ENCODE measurements at regions not wholly inside any gene's neighbourhood (a gene's known extent, or its start where the extent isn't known, plus 50 kb on each side); places are given as distances from the start of the nearest gene placed in this dataset.

- Histone ChIP-seq H2AK5ac (ENCODE audit: low read depth, low read length) (no peak overlapping the region), H3K18ac (ENCODE audit: low read length) (no peak overlapping the region), H2AFZ (ENCODE audit: low read length) (no peak overlapping the region), H3K14ac (ENCODE audit: low read length) (no peak overlapping the region), H3K9me3 (replicated peaks in 1 of 2; ENCODE audit: control insufficient read depth in 2 of 2, insufficient read depth in 1 of 2, low read depth in 1 of 2, low read length in 2 of 2) (no peaks in the 10 kb centered on the region), H3K4me3 (ENCODE audit: low read length in 2 of 2) (no peak overlapping the region), H3K23ac (ENCODE audit: low read depth, low read length, poor library complexity) (no peak overlapping the region), H2BK12ac (ENCODE audit: low read length) (no peak overlapping the region), H3K79me1 (ENCODE audit: low read depth, low read length) (no peaks in the 10 kb centered on the region), H2BK15ac (ENCODE audit: low read length) (no peak overlapping the region), H3K27me3 (ENCODE audit: control insufficient read depth in 3 of 3, insufficient read depth in 3 of 3, low read depth in 1 of 3, low read length in 3 of 3) (no peaks in the 10 kb centered on the region), H2BK120ac (ENCODE audit: low read depth, low read length) (no peak overlapping the region), H2BK5ac (ENCODE audit: low read length) (no peak overlapping the region), H3K4me2 (ENCODE audit: insufficient read depth, low read length, poor library complexity, severe bottlenecking) (no peak overlapping the region), H3K36me3 (replicated peaks in 1 of 2; ENCODE audit: control insufficient read depth in 2 of 2, insufficient read depth in 2 of 2, low read length in 2 of 2) (no peaks in the 10 kb centered on the region), H4K91ac (ENCODE audit: low read depth, low read length, poor library complexity) (no peak overlapping the region), H4K8ac (ENCODE audit: low read depth, low read length) (no peak overlapping the region), H3K4ac (ENCODE audit: low read length) (no peak overlapping the region), H3K9ac (ENCODE audit: low read depth, low read length, poor library complexity) (no peak overlapping the region), H3K27ac (replicated peaks; ENCODE audit: low read length) (no peak overlapping the region), H3K4me1 (ENCODE audit: control insufficient read depth in 2 of 2, insufficient read depth in 1 of 2, low read depth in 1 of 2, low read length in 2 of 2) (no peaks in the 10 kb centered on the region)
- no CpG with 5 or more reads among the region's 2 CpGs for WGBS, 2 donors (ENCODE audit: extremely low coverage in 2 of 2, insufficient read length in 2 of 2, insufficient replicate concordance in 1 of 2)
- DNase-seq (ENCODE audit: low spot score), result no peak
Measured at GRCh38 chr20:11403711-11404110, 514.0 kb upstream of the BTBD3 start.

- H3K4me1 ChIP-seq (ENCODE audit: control insufficient read depth in 2 of 2, insufficient read depth in 1 of 2, low read depth in 1 of 2, low read length in 2 of 2), result peaks cover 0 to 3% of the 10 kb centered on the region in 2 donors
- no peak overlapping the region for H3K9ac ChIP-seq (ENCODE audit: low read depth, low read length, poor library complexity)
- DNase-seq (ENCODE audit: low spot score), result no peak
- H2BK12ac ChIP-seq (ENCODE audit: low read length), result no peak overlapping the region
- H2BK15ac ChIP-seq (ENCODE audit: low read length), result no peak overlapping the region
- H3K27ac ChIP-seq (replicated peaks; ENCODE audit: low read length), result no peak overlapping the region
- H3K14ac ChIP-seq (ENCODE audit: low read length), result no peak overlapping the region
- no peak overlapping the region for H3K4ac ChIP-seq (ENCODE audit: low read length)
- H2AK5ac ChIP-seq (ENCODE audit: low read depth, low read length), result no peak overlapping the region
- WGBS, 2 donors (ENCODE audit: extremely low coverage in 2 of 2, insufficient read length in 2 of 2, insufficient replicate concordance in 1 of 2), result no CpG with 5 or more reads among the region's 6 CpGs
- no peak overlapping the region for H4K8ac ChIP-seq (ENCODE audit: low read depth, low read length)
- no peak overlapping the region for H2BK5ac ChIP-seq (ENCODE audit: low read length)
- no peaks in the 10 kb centered on the region for H3K27me3 ChIP-seq (ENCODE audit: control insufficient read depth in 3 of 3, insufficient read depth in 3 of 3, low read depth in 1 of 3, low read length in 3 of 3)
- no peak overlapping the region for H3K4me2 ChIP-seq (ENCODE audit: insufficient read depth, low read length, poor library complexity, severe bottlenecking)
- H2BK120ac ChIP-seq (ENCODE audit: low read depth, low read length), result no peak overlapping the region
- H4K91ac ChIP-seq (ENCODE audit: low read depth, low read length, poor library complexity), result no peak overlapping the region
- H3K18ac ChIP-seq (ENCODE audit: low read length), result no peak overlapping the region
- no peak overlapping the region for H3K23ac ChIP-seq (ENCODE audit: low read depth, low read length, poor library complexity)
- H2AFZ ChIP-seq (ENCODE audit: low read length), result peak overlapping the region; percentile 1
- no peaks in the 10 kb centered on the region for H3K79me1 ChIP-seq (ENCODE audit: low read depth, low read length)
- H3K36me3 ChIP-seq (replicated peaks in 1 of 2; ENCODE audit: control insufficient read depth in 2 of 2, insufficient read depth in 2 of 2, low read length in 2 of 2), result no peaks in the 10 kb centered on the region
- no peak overlapping the region for H3K4me3 ChIP-seq (ENCODE audit: low read length in 2 of 2)
- H3K9me3 ChIP-seq (replicated peaks in 1 of 2; ENCODE audit: control insufficient read depth in 2 of 2, insufficient read depth in 1 of 2, low read depth in 1 of 2, low read length in 2 of 2), result peaks cover 0 to 5% of the 10 kb centered on the region in 2 donors
Measured at GRCh38 chr20:11406877-11407276, 510.8 kb upstream of the BTBD3 start.

- H3K79me1 ChIP-seq (ENCODE audit: low read depth, low read length), result no peaks in the 10 kb centered on the region
- H3K4me3 ChIP-seq (ENCODE audit: low read length in 2 of 2), result no peak overlapping the region
- no peak overlapping the region for H4K8ac ChIP-seq (ENCODE audit: low read depth, low read length)
- H2BK15ac ChIP-seq (ENCODE audit: low read length), result no peak overlapping the region
- no peak overlapping the region for H3K4ac ChIP-seq (ENCODE audit: low read length)
- no peak overlapping the region for H2BK120ac ChIP-seq (ENCODE audit: low read depth, low read length)
- H3K27ac ChIP-seq (replicated peaks; ENCODE audit: low read length), result no peak overlapping the region
- H3K9me3 ChIP-seq (replicated peaks in 1 of 2; ENCODE audit: control insufficient read depth in 2 of 2, insufficient read depth in 1 of 2, low read depth in 1 of 2, low read length in 2 of 2), result peaks cover 0 to 5% of the 10 kb centered on the region in 2 donors
- no peak overlapping the region for H3K4me2 ChIP-seq (ENCODE audit: insufficient read depth, low read length, poor library complexity, severe bottlenecking)
- H3K27me3 ChIP-seq (ENCODE audit: control insufficient read depth in 3 of 3, insufficient read depth in 3 of 3, low read depth in 1 of 3, low read length in 3 of 3), result no peaks in the 10 kb centered on the region
- no peak overlapping the region for H3K14ac ChIP-seq (ENCODE audit: low read length)
- DNase-seq (ENCODE audit: low spot score), result no peak
- no peaks in the 10 kb centered on the region for H3K36me3 ChIP-seq (replicated peaks in 1 of 2; ENCODE audit: control insufficient read depth in 2 of 2, insufficient read depth in 2 of 2, low read length in 2 of 2)
- no peak overlapping the region for H3K23ac ChIP-seq (ENCODE audit: low read depth, low read length, poor library complexity)
- no peak overlapping the region for H2AK5ac ChIP-seq (ENCODE audit: low read depth, low read length)
- H2BK12ac ChIP-seq (ENCODE audit: low read length), result no peak overlapping the region
- H2AFZ ChIP-seq (ENCODE audit: low read length), result no peak overlapping the region
- no peak overlapping the region for H4K91ac ChIP-seq (ENCODE audit: low read depth, low read length, poor library complexity)
- peaks cover 0 to 6% of the 10 kb centered on the region in 2 donors for H3K4me1 ChIP-seq (ENCODE audit: control insufficient read depth in 2 of 2, insufficient read depth in 1 of 2, low read depth in 1 of 2, low read length in 2 of 2)
- no peak overlapping the region for H2BK5ac ChIP-seq (ENCODE audit: low read length)
- no peak overlapping the region for H3K18ac ChIP-seq (ENCODE audit: low read length)
- no peak overlapping the region for H3K9ac ChIP-seq (ENCODE audit: low read depth, low read length, poor library complexity)
Measured at GRCh38 chr20:11409561-11409960, 508.1 kb upstream of the BTBD3 start.

GRCh38 chr20:11411765-11412164 lies 505.9 kb upstream of the BTBD3 start:
- Histone ChIP-seq H3K18ac (ENCODE audit: low read length) (no peak overlapping the region), H3K79me1 (ENCODE audit: low read depth, low read length) (no peaks in the 10 kb centered on the region), H3K4me2 (ENCODE audit: insufficient read depth, low read length, poor library complexity, severe bottlenecking) (no peak overlapping the region), H3K4me1 (ENCODE audit: control insufficient read depth in 2 of 2, insufficient read depth in 1 of 2, low read depth in 1 of 2, low read length in 2 of 2) (peaks cover 0 to 6% of the 10 kb centered on the region in 2 donors), H2AFZ (ENCODE audit: low read length) (peak overlapping the region; percentile 71), H3K4ac (ENCODE audit: low read length) (no peak overlapping the region), H3K9ac (ENCODE audit: low read depth, low read length, poor library complexity) (no peak overlapping the region), H3K4me3 (ENCODE audit: low read length in 2 of 2) (no peak overlapping the region), H2BK5ac (ENCODE audit: low read length) (no peak overlapping the region), H2BK120ac (ENCODE audit: low read depth, low read length) (no peak overlapping the region), H2BK12ac (ENCODE audit: low read length) (no peak overlapping the region), H3K27me3 (ENCODE audit: control insufficient read depth in 3 of 3, insufficient read depth in 3 of 3, low read depth in 1 of 3, low read length in 3 of 3) (no peaks in the 10 kb centered on the region), H4K91ac (ENCODE audit: low read depth, low read length, poor library complexity) (no peak overlapping the region), H2AK5ac (ENCODE audit: low read depth, low read length) (no peak overlapping the region), H4K8ac (ENCODE audit: low read depth, low read length) (no peak overlapping the region), H3K23ac (ENCODE audit: low read depth, low read length, poor library complexity) (no peak overlapping the region), H3K14ac (ENCODE audit: low read length) (no peak overlapping the region), H3K9me3 (replicated peaks in 1 of 2; ENCODE audit: control insufficient read depth in 2 of 2, insufficient read depth in 1 of 2, low read depth in 1 of 2, low read length in 2 of 2) (peaks cover 0 to 5% of the 10 kb centered on the region in 2 donors), H3K36me3 (replicated peaks in 1 of 2; ENCODE audit: control insufficient read depth in 2 of 2, insufficient read depth in 2 of 2, low read length in 2 of 2) (no peaks in the 10 kb centered on the region), H3K27ac (replicated peaks; ENCODE audit: low read length) (peak overlapping the region; percentile 32), H2BK15ac (ENCODE audit: low read length) (no peak overlapping the region)
- no CpG with 5 or more reads among the region's 11 CpGs for WGBS, 2 donors (ENCODE audit: extremely low coverage in 2 of 2, insufficient read length in 2 of 2, insufficient replicate concordance in 1 of 2)
- no peak for DNase-seq (ENCODE audit: low spot score)

Measured in neuronal stem cell (in vitro differentiated cells).